WTC11 (cell line): ENCODE measurements at regions not wholly inside any gene's neighbourhood (a gene's known extent, or its start where the extent isn't known, plus 50 kb on each side); places are given as distances from the start of the nearest gene placed in this dataset.

Source experiments
- ATAC-seq: fragments of 200-7000 bp; cut with Tn5 transposase; 2 replicates; pipeline ENCODE4 v1.10.0; 2021; ENCODE audit warnings: mild to moderate bottlenecking, moderate library complexity
- CTCF ChIA-PET: fragments of 300-600 bp; sonication (Branson Sonifier 250); formaldehyde crosslinking; loops from one replicate; lab custom pipeline; 2021; ENCODE audit warnings: antibody characterized with exemption; lab: Charles Lee
- POLR2A ChIA-PET: fragments of 350-600 bp; sonication (Branson Sonifier 250); formaldehyde crosslinking; loops from one replicate; lab custom pipeline; 2021; ENCODE audit warnings: antibody characterized with exemption; lab: Charles Lee
- DNase-seq: peaks from one replicate; pipeline ENCODE4 v3.0.0; 2021; ENCODE audit warnings: low spot score
- H3K27ac Mint-ChIP-seq: 2 replicates; pipeline ENCODE4 v1.8.0; 2021; ENCODE audit warnings: mixed read lengths
- H3K27me3 Mint-ChIP-seq: 2 replicates; pipeline ENCODE4 v1.8.0; 2021; ENCODE audit warnings: low read depth, mild to moderate bottlenecking, moderate library complexity, mixed read lengths
- H3K36me3 Mint-ChIP-seq: 2 replicates; pipeline ENCODE4 v1.8.0; 2021; ENCODE audit warnings: mixed read lengths
- H3K4me1 Mint-ChIP-seq: 2 replicates; pipeline ENCODE4 v1.8.0; 2022; ENCODE audit warnings: mixed read lengths
- H3K4me3 Mint-ChIP-seq: 2 replicates; pipeline ENCODE4 v1.8.0; 2021; ENCODE audit warnings: mild to moderate bottlenecking, moderate library complexity, mixed read lengths
- H3K9me3 Mint-ChIP-seq: 2 replicates; pipeline ENCODE4 v1.8.0; 2021; ENCODE audit warnings: mixed read lengths
- ATF1 ChIP-seq: sonication (generic); formaldehyde crosslinking; IDR thresholded peaks from 2 replicates; pipeline ENCODE4 v1.8.1; 2023; ENCODE audit warnings: mild to moderate bottlenecking, moderate library complexity, missing genetic modification reagents
- CREM ChIP-seq: sonication (generic); formaldehyde crosslinking; IDR thresholded peaks from 2 replicates; pipeline ENCODE4 v1.8.1; 2022; ENCODE audit warnings: mild to moderate bottlenecking, missing genetic modification reagents, moderate library complexity
- ESRRA ChIP-seq: sonication (generic); formaldehyde crosslinking; IDR thresholded peaks from 2 replicates; pipeline ENCODE4 v1.8.1; 2022; ENCODE audit warnings: mild to moderate bottlenecking, missing genetic modification reagents, borderline replicate concordance
- FOXJ3 ChIP-seq: sonication (generic); formaldehyde crosslinking; IDR thresholded peaks from 2 replicates; pipeline ENCODE4 v1.9.0; 2021; ENCODE audit warnings: missing genetic modification reagents, mild to moderate bottlenecking, borderline replicate concordance
- FOXK1 ChIP-seq: sonication (generic); formaldehyde crosslinking; IDR thresholded peaks from 2 replicates; pipeline ENCODE4 v1.8.0; 2022; ENCODE audit warnings: mild to moderate bottlenecking, moderate library complexity, missing genetic modification reagents
- HMGA2 ChIP-seq: fragments of 250-450 bp; sonication (Bioruptor Pico); IDR thresholded peaks from 2 replicates; pipeline ENCODE4 v1.4.0; 2021; ENCODE audit warnings: mild to moderate bottlenecking, moderate library complexity
- MXD4 ChIP-seq: fragments of 250-450 bp; sonication (Bioruptor Pico); IDR thresholded peaks from 2 replicates; pipeline ENCODE4 v1.8.0; 2021; ENCODE audit warnings: mild to moderate bottlenecking, moderate library complexity, borderline replicate concordance
- NR1H2 ChIP-seq: sonication (generic); formaldehyde crosslinking; IDR thresholded peaks from 2 replicates; pipeline ENCODE4 v1.9.0; 2021; ENCODE audit warnings: mild to moderate bottlenecking, moderate library complexity, missing genetic modification reagents
- NR2C2 ChIP-seq: sonication (generic); formaldehyde crosslinking; IDR thresholded peaks from 2 replicates; pipeline ENCODE4 v1.8.0; 2022; ENCODE audit warnings: mild to moderate bottlenecking, missing genetic modification reagents
- PRRX2 ChIP-seq: fragments of 250-450 bp; sonication (Bioruptor Pico); IDR thresholded peaks from 2 replicates; pipeline ENCODE4 v1.8.0; 2021; ENCODE audit warnings: mild to moderate bottlenecking
- SOX15 ChIP-seq: fragments of 250-450 bp; sonication (Bioruptor Pico); IDR thresholded peaks from 2 replicates; pipeline ENCODE4 v1.9.0; 2021; ENCODE audit warnings: mild to moderate bottlenecking
- SP1 ChIP-seq: sonication (generic); formaldehyde crosslinking; conservative IDR thresholded peaks from 2 replicates; pipeline ENCODE4 v1.8.1; 2022; ENCODE audit warnings: missing genetic modification reagents
- ZNF121 ChIP-seq: sonication (generic); formaldehyde crosslinking; IDR thresholded peaks from 2 replicates; pipeline ENCODE4 v1.8.0; 2023; ENCODE audit warnings: missing genetic modification reagents
- ZNF263 ChIP-seq: sonication (generic); formaldehyde crosslinking; IDR thresholded peaks from 2 replicates; pipeline ENCODE4 v1.8.1; 2022; ENCODE audit warnings: low read depth, mild to moderate bottlenecking, moderate library complexity, missing genetic modification reagents
- ZNF423 ChIP-seq: fragments of 250-450 bp; sonication (Bioruptor Pico); IDR thresholded peaks from 2 replicates; pipeline ENCODE4 v2.1.2; 2022; ENCODE audit warnings: mild to moderate bottlenecking, moderate library complexity
- TF ChIP-seq, protein P1 (sequence below): sonication (generic); formaldehyde crosslinking; IDR thresholded peaks from 2 replicates; pipeline ENCODE4 v1.8.0; 2023; ENCODE audit warnings: missing genetic modification reagents, mild to moderate bottlenecking, borderline replicate concordance
- TF ChIP-seq, protein P2 (sequence below): sonication (generic); formaldehyde crosslinking; IDR thresholded peaks from 2 replicates; pipeline ENCODE4 v1.8.0; 2022; ENCODE audit warnings: mild to moderate bottlenecking, missing genetic modification reagents
- TF ChIP-seq, protein P3 (sequence below): sonication (generic); formaldehyde crosslinking; conservative IDR thresholded peaks from 2 replicates; pipeline ENCODE4 v1.8.1; 2022; ENCODE audit warnings: mild to moderate bottlenecking, missing genetic modification reagents
- TF ChIP-seq, protein P4 (sequence below): fragments of 250-450 bp; sonication (Bioruptor Pico); IDR thresholded peaks from 2 replicates; pipeline ENCODE4 v2.1.2; 2022; ENCODE audit warnings: mild to moderate bottlenecking, moderate library complexity
- TF ChIP-seq, protein P5 (sequence below): fragments of 250-450 bp; sonication (Bioruptor Pico); IDR thresholded peaks from 2 replicates; pipeline ENCODE4 v1.8.0; 2021; ENCODE audit warnings: mild to moderate bottlenecking

DNA sequence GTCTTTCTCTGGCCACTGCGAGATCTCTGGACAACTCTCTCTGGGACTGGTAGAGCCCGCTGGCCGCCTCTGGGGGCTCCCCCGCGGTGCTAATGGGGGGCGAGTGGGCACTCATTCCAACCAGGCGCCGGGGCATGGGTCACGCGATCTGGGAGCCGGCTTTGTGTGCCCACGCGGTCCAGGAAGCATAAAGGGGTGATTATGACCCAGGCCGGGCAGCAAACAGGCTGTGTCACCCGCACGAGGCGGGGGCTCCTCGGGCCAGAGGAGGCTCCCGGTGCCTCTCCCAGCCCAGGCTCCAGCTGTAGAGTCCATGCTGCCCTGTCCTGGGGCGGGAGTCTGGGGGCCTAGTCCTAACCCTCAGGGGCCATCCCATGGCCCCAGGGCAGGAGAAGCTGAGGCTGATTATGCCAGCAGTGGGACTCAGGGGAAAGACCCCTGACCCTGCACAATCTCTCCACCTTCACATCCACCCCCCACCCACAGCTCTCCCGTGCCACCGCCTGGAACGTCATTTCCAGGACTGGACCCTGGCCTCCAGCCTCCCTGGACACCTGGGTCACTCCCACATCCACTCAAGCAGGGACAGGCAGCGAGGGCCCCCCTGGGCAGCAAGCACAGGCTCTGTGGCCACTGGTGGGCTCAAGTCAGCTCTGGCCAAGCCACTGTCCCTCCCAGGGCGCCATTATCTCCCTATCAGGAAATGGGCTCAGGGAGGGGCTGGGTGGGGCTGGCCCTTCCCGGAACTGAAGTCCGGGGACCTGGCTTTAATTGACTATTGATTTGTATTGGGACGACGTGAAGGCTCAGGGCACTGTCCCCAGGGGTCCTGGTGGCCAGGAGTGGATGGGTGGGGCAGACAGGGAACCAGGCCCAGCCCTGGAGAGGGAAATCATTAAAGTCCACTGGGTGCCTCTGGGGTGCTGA lies 50.0 kb downstream of the PTPRS start:
- no peak overlapping the region for H3K4me3 Mint-ChIP-seq
- CTCF ChIA-PET = interaction anchor here (0.5 kb wide), 2 partner anchors 158 to 1170 kb away, joined by 4 read pairs; no protein-coding TSS in a partner anchor
- TF ChIP-seq ATF1 (CRISPR knock-in tag) (no peak), ZNF121 (CRISPR knock-in tag) (no peak), PRRX2 (CRISPR knock-in tag) (no peak), ZNF263 (CRISPR knock-in tag) (no peak), SOX15 (no peak), HMGA2 (no peak), NR1H2 (CRISPR knock-in tag) (no peak), CREM (no peak)
- TF ChIP-seq, protein P1, sequence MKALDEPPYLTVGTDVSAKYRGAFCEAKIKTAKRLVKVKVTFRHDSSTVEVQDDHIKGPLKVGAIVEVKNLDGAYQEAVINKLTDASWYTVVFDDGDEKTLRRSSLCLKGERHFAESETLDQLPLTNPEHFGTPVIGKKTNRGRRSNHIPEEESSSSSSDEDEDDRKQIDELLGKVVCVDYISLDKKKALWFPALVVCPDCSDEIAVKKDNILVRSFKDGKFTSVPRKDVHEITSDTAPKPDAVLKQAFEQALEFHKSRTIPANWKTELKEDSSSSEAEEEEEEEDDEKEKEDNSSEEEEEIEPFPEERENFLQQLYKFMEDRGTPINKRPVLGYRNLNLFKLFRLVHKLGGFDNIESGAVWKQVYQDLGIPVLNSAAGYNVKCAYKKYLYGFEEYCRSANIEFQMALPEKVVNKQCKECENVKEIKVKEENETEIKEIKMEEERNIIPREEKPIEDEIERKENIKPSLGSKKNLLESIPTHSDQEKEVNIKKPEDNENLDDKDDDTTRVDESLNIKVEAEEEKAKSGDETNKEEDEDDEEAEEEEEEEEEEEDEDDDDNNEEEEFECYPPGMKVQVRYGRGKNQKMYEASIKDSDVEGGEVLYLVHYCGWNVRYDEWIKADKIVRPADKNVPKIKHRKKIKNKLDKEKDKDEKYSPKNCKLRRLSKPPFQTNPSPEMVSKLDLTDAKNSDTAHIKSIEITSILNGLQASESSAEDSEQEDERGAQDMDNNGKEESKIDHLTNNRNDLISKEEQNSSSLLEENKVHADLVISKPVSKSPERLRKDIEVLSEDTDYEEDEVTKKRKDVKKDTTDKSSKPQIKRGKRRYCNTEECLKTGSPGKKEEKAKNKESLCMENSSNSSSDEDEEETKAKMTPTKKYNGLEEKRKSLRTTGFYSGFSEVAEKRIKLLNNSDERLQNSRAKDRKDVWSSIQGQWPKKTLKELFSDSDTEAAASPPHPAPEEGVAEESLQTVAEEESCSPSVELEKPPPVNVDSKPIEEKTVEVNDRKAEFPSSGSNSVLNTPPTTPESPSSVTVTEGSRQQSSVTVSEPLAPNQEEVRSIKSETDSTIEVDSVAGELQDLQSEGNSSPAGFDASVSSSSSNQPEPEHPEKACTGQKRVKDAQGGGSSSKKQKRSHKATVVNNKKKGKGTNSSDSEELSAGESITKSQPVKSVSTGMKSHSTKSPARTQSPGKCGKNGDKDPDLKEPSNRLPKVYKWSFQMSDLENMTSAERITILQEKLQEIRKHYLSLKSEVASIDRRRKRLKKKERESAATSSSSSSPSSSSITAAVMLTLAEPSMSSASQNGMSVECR (CRISPR knock-in tag) = no peak
- TF ChIP-seq, protein P2, sequence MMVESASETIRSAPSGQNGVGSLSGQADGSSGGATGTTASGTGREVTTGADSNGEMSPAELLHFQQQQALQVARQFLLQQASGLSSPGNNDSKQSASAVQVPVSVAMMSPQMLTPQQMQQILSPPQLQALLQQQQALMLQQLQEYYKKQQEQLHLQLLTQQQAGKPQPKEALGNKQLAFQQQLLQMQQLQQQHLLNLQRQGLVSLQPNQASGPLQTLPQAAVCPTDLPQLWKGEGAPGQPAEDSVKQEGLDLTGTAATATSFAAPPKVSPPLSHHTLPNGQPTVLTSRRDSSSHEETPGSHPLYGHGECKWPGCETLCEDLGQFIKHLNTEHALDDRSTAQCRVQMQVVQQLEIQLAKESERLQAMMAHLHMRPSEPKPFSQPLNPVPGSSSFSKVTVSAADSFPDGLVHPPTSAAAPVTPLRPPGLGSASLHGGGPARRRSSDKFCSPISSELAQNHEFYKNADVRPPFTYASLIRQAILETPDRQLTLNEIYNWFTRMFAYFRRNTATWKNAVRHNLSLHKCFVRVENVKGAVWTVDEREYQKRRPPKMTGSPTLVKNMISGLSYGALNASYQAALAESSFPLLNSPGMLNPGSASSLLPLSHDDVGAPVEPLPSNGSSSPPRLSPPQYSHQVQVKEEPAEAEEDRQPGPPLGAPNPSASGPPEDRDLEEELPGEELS (CRISPR knock-in tag) = no peak
- TF ChIP-seq, protein P3, sequence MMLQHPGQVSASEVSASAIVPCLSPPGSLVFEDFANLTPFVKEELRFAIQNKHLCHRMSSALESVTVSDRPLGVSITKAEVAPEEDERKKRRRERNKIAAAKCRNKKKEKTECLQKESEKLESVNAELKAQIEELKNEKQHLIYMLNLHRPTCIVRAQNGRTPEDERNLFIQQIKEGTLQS (CRISPR knock-in tag) = no peak
- TF ChIP-seq, all 79 proteins: peak for 0
- POLR2A ChIA-PET = no interaction called here
- Mint-ChIP-seq H3K9me3 (no peaks in the 10 kb centered on the region), H3K4me1 (peaks cover 22% of the 10 kb centered on the region), H3K27me3 (no peaks in the 10 kb centered on the region), H3K36me3 (no peaks in the 10 kb centered on the region; the same call in 1 of the 2 replicates), H3K27ac (no peak overlapping the region)
- DNase-seq = no peak
- ATAC-seq = no peak

DNA sequence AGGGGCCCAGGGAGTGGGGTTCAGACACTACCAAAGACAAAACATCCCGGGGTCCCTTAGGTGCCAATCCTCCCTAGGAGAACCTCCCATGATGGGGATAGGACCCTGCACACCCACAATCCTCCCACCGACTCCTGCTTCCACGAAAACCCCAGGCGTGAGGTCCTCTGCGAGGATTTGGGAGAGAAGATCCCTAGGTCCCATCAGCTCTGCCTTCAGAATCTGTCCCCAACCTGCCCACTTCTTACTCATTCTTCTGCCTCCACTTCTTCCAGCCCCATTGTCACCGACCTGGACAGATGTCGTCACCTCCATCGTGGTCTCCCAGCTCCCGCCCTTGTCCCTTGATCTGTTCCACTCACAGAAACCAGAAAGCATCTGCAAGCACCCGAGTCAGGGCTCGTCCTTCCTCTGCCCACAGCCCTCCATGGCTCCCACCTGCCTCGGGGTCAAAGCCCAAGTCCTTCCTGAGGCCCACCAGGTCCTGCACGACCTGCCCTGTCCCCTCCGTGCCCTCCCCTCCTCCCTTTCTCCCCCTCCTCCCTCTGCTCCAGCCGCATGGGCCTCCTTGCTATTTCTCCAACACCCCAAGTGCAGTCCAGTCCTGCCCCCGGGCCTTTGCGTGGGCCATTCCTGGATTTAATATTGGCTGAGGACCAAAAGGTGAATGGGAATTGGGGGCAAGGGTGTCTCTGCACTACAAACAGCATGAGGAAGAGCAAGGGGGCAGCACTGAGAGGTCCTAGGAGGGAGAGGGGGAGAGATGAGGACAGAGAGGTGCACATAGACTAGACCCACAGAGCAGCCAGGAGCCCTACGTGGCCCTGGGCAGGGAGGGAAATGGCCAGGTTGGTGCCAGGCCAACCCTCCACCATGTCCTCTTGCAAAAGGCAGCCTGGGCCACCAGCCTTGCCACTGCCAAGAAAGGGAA lies 51.3 kb downstream of the PTPRS start:
- Mint-ChIP-seq H3K27me3 (no peaks in the 10 kb centered on the region), H3K27ac (no peak overlapping the region; the same call in 1 of the 2 replicates), H3K36me3 (peaks cover 9% of the 10 kb centered on the region), H3K9me3 (no peaks in the 10 kb centered on the region), H3K4me1 (peaks cover 17% of the 10 kb centered on the region), H3K4me3 (no peak overlapping the region)
- ChIA-PET POLR2A (no interaction called here), CTCF (no interaction called here)
- ATAC-seq = no peak
- DNase-seq = no peak
- TF ChIP-seq ESRRA (no peak), FOXK1 (CRISPR knock-in tag) (no peak), NR2C2 (CRISPR knock-in tag) (no peak), MXD4 (no peak), ZNF423 (no peak), SP1 (CRISPR knock-in tag) (no peak), ZNF121 (CRISPR knock-in tag) (no peak), FOXJ3 (CRISPR knock-in tag) (no peak)
- TF ChIP-seq, protein P4, sequence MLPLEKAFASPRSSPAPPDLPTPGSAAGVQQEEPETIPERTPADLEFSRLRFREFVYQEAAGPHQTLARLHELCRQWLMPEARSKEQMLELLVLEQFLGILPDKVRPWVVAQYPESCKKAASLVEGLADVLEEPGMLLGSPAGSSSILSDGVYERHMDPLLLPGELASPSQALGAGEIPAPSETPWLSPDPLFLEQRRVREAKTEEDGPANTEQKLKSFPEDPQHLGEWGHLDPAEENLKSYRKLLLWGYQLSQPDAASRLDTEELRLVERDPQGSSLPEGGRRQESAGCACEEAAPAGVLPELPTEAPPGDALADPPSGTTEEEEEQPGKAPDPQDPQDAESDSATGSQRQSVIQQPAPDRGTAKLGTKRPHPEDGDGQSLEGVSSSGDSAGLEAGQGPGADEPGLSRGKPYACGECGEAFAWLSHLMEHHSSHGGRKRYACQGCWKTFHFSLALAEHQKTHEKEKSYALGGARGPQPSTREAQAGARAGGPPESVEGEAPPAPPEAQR (CRISPR knock-in tag) = no peak
- TF ChIP-seq, protein P5, sequence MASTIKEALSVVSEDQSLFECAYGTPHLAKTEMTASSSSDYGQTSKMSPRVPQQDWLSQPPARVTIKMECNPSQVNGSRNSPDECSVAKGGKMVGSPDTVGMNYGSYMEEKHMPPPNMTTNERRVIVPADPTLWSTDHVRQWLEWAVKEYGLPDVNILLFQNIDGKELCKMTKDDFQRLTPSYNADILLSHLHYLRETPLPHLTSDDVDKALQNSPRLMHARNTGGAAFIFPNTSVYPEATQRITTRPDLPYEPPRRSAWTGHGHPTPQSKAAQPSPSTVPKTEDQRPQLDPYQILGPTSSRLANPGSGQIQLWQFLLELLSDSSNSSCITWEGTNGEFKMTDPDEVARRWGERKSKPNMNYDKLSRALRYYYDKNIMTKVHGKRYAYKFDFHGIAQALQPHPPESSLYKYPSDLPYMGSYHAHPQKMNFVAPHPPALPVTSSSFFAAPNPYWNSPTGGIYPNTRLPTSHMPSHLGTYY (CRISPR knock-in tag) = no peak
